ENCODE measurements at regions not wholly inside any gene's neighbourhood (a gene's known extent, or its start where the extent isn't known, plus 50 kb on each side); places are given as distances from the start of the nearest gene placed in this dataset.
"Not testable (repeated sequence)": the region's sequence is repeated elsewhere in the genome, so short reads cannot be mapped to it uniquely, and the experiment has no call there.

DNA sequence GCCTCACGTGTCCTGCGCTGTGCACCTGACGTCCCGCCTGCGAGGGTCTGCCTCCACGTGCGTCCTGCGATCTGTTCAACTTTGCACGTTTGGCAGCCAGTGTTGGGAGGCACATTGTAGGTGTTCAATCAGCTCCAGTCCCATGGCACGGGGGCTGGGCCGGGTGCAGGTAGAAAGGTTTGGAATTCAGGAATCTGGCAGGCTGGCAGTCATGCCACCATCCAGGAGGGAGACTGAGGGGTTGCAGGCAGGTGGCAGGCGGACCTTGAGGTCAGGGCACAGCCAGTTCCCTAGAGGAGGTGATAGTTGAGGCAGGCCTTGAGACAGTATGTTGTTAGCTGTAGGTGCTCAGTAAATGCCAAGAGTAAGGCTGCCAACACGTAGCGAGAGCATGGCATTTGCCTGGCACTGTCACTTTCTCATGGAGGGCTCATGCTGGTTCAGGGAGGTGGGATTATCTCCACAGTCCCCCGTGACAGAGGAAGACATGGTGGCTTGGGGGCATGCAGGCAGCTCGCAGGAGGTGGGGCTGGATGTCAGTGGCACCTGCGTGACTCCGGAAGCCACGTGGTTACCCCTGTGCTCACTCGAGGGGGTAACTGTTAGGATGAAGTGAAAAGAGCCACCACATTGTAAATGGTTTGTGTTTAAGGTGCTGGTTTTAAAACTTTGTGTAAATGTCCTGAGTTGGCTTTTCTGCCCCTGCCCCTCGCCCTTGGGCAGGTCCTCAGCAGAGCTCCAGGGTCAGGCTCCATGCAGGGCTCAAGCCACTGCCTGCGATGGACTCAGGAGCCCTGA lies 111.8 kb upstream of the FRMD1 start:
- Histone ChIP-seq H3K36me3 (ENCODE audit: low read depth) (no peaks in the 10 kb centered on the region), H3K4me1 (ENCODE audit: low read depth) (peaks cover 10% of the 10 kb centered on the region), H3K4me3 (no peak overlapping the region), H3K9me3 (no peaks in the 10 kb centered on the region)
- peak in 1 of 3 donors; percentile 1 for DNase-seq
- intact Hi-C loops (cut with DNase I, micrococcal nuclease): no loop called here
- no peak for ATAC-seq
- TF ChIP-seq, protein P1, sequence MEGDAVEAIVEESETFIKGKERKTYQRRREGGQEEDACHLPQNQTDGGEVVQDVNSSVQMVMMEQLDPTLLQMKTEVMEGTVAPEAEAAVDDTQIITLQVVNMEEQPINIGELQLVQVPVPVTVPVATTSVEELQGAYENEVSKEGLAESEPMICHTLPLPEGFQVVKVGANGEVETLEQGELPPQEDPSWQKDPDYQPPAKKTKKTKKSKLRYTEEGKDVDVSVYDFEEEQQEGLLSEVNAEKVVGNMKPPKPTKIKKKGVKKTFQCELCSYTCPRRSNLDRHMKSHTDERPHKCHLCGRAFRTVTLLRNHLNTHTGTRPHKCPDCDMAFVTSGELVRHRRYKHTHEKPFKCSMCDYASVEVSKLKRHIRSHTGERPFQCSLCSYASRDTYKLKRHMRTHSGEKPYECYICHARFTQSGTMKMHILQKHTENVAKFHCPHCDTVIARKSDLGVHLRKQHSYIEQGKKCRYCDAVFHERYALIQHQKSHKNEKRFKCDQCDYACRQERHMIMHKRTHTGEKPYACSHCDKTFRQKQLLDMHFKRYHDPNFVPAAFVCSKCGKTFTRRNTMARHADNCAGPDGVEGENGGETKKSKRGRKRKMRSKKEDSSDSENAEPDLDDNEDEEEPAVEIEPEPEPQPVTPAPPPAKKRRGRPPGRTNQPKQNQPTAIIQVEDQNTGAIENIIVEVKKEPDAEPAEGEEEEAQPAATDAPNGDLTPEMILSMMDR (IDR thresholded peaks at IDR 0.05): no peak

DNA sequence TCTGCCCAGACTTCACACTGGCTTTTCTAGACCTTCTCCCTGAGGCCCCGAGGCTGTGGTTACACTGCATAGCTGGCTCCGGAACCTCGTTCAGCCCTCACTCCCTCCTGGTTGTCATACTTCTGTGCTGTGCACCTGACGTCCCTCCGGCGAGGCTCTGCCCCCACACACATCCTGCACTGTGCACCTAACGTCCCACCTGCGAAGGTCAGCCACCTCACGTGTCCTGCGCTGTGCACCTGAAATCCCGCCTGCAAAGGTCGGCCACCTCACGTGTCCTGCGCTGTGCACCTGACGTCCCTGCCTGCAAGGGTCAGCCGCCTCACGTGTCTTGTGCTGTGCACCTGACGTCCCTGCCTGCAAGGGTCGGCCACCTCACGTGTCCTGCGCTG lies 111.0 kb upstream of the FRMD1 start:
- DNase-seq (no peak), ATAC-seq (no peak)
- H3K36me3 ChIP-seq (ENCODE audit: low read depth): no peaks in the 10 kb centered on the region
- peaks cover 10% of the 10 kb centered on the region for H3K4me1 ChIP-seq (ENCODE audit: low read depth)
- TF ChIP-seq, protein P1 (IDR thresholded peaks at IDR 0.05): no peak
- no peaks in the 10 kb centered on the region for H3K9me3 ChIP-seq
- intact Hi-C loops (cut with DNase I, micrococcal nuclease): no loop called here
- H3K4me3 ChIP-seq: no peak overlapping the region

DNA sequence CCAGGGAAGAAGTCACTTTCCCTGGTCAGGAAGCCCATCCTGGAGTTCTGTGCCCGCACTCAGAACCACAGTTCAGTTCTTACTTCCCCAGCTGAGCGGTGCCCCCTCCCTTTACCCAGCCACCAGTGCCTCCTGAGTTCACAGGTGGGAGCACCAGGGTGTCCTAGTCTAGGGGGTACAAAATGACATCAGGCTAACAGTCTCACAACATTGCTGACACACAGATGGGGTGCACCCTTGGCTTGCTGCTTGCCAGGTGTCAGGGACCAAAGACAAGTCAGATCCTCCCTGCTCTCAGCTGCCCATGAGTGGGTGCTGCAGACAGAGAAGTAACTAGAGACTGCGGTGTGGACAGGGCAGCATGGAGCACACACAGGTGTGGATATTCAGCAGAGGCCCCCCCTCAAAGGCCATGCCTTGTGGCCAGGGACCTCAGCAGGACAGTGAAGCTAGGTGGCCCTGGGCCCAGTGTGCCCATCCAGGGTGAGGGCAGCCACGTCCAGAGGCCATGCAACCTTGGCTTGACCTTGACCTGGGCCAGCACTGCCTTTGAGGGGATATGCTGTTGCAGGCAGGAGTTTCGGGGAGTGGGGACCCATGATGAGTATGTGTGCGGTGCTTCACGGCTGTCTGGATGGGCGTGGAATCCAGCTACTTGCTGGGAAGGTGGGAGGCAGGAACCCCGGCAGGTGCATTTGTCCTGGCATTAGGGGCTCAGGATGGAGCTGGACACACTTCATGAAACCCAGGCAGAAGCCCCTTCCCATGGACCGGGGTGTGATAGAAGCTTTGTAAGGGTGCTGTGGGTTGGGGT lies 110.4 kb upstream of the FRMD1 start:
- peaks cover 10% of the 10 kb centered on the region for H3K4me1 ChIP-seq (ENCODE audit: low read depth)
- TF ChIP-seq, protein P1 (IDR thresholded peaks at IDR 0.05): no peak
- intact Hi-C loops (cut with DNase I, micrococcal nuclease): no loop called here
- ATAC-seq: no peak
- no peaks in the 10 kb centered on the region for H3K36me3 ChIP-seq (ENCODE audit: low read depth)
- no peak overlapping the region for H3K4me3 ChIP-seq
- DNase-seq: no peak
- H3K9me3 ChIP-seq: no peaks in the 10 kb centered on the region

DNA sequence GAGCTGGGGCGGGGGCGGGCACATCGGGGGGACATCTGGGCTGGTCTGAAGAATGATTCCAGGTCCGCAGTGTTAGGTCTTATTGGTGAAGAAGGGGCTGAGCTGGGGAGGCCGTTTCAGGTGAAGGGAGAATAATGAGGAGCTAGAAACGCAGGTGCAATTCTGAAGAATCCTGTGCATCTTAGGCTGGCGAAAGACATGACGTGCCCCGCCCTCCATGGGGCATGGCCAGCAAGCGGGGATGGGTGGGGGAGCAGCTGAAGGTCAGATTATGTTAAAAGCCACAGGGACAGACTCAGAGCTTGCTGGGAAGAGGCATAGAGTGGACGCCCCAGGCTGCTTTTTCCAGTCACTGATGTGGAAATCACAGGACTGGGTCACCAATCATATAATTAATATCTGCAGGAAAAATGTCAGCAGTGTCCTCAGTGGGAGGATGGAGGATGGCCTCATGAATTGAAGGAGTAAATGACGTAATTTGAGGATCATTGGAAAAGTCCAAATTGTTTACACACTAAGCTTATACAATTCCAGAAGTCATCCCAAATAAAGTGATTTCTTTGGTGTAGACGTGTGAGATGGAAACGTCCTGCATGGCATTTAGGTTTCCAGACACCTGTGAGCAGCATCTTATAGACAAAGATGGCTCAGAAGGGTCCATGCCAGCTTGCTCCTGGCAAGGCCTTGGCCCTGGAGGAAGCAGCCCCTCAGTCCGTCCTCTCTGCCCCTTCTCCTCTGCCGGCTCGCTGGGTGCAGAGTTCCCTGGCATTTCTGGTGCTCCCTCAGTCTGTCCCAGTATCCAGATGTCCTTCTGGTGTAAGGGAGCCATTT lies 109.6 kb upstream of the FRMD1 start:
- Histone ChIP-seq H3K9me3 (no peaks in the 10 kb centered on the region), H3K4me3 (no peak overlapping the region), H3K4me1 (ENCODE audit: low read depth) (peaks cover 10% of the 10 kb centered on the region), H3K36me3 (ENCODE audit: low read depth) (no peaks in the 10 kb centered on the region)
- intact Hi-C loops (cut with DNase I, micrococcal nuclease): no loop called here
- TF ChIP-seq, protein P1 (IDR thresholded peaks at IDR 0.05): no peak
- peak in 1 of 3 donors; percentile 4 for DNase-seq
- no peak for ATAC-seq

DNA sequence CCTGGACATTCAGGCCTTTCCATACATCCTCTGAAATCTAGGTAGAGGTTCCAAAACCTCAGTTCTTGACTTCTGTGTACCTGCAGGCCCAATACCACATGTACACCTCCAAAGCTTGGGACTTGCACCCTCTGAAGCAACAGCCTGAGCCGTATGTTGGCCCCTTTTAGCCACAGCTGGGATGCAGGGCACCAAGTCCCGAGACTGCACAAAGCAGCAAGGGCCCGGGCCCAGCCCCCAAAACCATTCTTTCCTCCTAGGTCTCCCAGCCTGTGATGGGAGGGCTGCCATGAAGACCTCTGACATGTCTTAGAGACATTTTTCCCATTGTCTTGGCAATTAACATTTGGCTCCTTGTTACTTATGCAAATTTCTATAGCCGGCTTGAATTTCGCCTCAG lies 107.4 kb upstream of the FRMD1 start:
- intact Hi-C loops (cut with DNase I, micrococcal nuclease): no loop called here
- TF ChIP-seq, protein P1 (IDR thresholded peaks at IDR 0.05): no peak
- no peak for DNase-seq
- no peaks in the 10 kb centered on the region for H3K36me3 ChIP-seq (ENCODE audit: low read depth)
- peaks cover under 1% of the 10 kb centered on the region for H3K4me1 ChIP-seq (ENCODE audit: low read depth)
- ATAC-seq: no peak
- H3K4me3 ChIP-seq: no peak overlapping the region
- H3K9me3 ChIP-seq: no peaks in the 10 kb centered on the region

DNA sequence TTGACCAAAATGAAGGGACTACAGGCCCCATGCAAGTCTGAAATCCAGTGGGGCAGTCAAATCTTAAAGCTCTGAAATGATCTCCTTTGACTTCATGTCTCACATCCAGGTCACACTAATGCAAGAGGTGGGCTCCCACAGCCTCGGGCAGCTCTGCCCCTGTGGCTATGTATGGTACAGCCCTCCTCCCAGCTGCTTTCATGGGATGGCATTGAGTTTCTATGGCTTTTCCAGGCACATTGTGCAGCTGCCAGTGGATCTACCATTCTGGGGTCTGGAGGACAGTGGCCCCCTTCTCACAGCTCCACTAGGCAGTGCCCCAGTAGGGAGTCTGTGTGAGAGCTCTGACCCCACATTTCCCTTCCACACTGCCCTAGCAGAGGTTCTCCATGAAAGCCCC lies 107.0 kb upstream of the FRMD1 start:
- H3K36me3 ChIP-seq (ENCODE audit: low read depth); H3K4me1 ChIP-seq (ENCODE audit: low read depth); H3K4me3 ChIP-seq; intact Hi-C loops (cut with DNase I, micrococcal nuclease); H3K9me3 ChIP-seq; ATAC-seq: not testable (repeated sequence)
- DNase-seq: peak in 1 of 3 donors; percentile 1
